ENCODE measurements at regions not wholly inside any gene's neighbourhood (a gene's known extent, or its start where the extent isn't known, plus 50 kb on each side); places are given as distances from the start of the nearest gene placed in this dataset.
"Not testable (repeated sequence)": the region's sequence is repeated elsewhere in the genome, so short reads cannot be mapped to it uniquely, and the experiment has no call there.

GRCh38 chr5:117720784-117721183, 1146.2 kb upstream of the SEMA6A start:
- TF ChIP-seq CTCF (IDR thresholded peaks at IDR 0.05; ENCODE audit: low read depth, low read length); EZH2phosphoT487 (IDR thresholded peaks at IDR 0.05; ENCODE audit: low read depth): not testable (repeated sequence)

Data from OCI-LY3 (cell line).